GM10248 (cell line): ENCODE measurements at regions not wholly inside any gene's neighbourhood (a gene's known extent, or its start where the extent isn't known, plus 50 kb on each side); places are given as distances from the start of the nearest gene placed in this dataset.

Source experiments
- CTCF ChIA-PET: fragments of 300-600 bp; sonication (Branson Sonifier 250); formaldehyde crosslinking; extraction: SDS; loops from one replicate; lab custom pipeline; 2021; ENCODE audit warnings: antibody characterized with exemption; lab: Yijun Ruan, JAX
- POLR2A ChIA-PET: fragments of 350-650 bp; sonication (Branson Sonifier 250); formaldehyde crosslinking; extraction: SDS; loops from one replicate; lab custom pipeline; 2020; ENCODE audit warnings: antibody characterized with exemption; lab: Yijun Ruan, JAX
- DNase-seq: peaks from one replicate; pipeline ENCODE4 v3.0.0; 2012; ENCODE audit errors: extremely low spot score
- TF ChIP-seq, protein P1 (sequence below): IDR thresholded peaks from 2 replicates; pipeline ENCODE4 v1.5.1; 2012; ENCODE audit warnings: mild to moderate bottlenecking, low read depth; ENCODE audit errors: extremely low read depth, missing control alignments, control extremely low read depth

DNA sequence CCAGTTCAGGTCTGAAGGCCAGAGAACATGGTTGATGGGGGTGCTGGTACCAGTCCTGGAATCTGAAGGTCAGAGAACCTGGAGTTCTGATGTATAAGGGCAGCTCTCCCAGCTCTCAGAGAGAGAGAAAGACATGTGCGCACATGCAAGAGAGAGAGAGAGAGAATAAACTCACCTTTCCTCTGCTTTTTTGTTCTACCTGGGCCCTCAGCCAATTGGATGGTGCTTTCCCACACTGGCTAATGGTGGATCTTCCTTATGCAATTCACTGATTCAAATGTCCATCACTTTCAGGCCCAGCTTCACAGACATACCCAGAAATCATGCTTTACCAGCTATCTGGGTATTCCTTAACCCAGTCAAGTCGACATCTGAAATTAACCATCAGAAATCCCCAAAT lies 377.7 kb upstream of the MEX3C start:
- ChIA-PET POLR2A (no interaction called here), CTCF (no interaction called here)
- DNase-seq = no peak
- TF ChIP-seq, protein P1, sequence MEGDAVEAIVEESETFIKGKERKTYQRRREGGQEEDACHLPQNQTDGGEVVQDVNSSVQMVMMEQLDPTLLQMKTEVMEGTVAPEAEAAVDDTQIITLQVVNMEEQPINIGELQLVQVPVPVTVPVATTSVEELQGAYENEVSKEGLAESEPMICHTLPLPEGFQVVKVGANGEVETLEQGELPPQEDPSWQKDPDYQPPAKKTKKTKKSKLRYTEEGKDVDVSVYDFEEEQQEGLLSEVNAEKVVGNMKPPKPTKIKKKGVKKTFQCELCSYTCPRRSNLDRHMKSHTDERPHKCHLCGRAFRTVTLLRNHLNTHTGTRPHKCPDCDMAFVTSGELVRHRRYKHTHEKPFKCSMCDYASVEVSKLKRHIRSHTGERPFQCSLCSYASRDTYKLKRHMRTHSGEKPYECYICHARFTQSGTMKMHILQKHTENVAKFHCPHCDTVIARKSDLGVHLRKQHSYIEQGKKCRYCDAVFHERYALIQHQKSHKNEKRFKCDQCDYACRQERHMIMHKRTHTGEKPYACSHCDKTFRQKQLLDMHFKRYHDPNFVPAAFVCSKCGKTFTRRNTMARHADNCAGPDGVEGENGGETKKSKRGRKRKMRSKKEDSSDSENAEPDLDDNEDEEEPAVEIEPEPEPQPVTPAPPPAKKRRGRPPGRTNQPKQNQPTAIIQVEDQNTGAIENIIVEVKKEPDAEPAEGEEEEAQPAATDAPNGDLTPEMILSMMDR = no peak

GRCh38 chr18:51578406-51578980 lies 381.0 kb upstream of the MEX3C start:
- TF ChIP-seq, protein P1 = no peak
- ChIA-PET CTCF (no interaction called here), POLR2A (no interaction called here)
- DNase-seq = no peak

- TF ChIP-seq, protein P1 = no peak
- POLR2A ChIA-PET = no interaction called here
- no peak for DNase-seq
- CTCF ChIA-PET = no interaction called here
These were observed 383.1 kb upstream of the MEX3C start for GRCh38 chr18:51580580-51580979.

DNA sequence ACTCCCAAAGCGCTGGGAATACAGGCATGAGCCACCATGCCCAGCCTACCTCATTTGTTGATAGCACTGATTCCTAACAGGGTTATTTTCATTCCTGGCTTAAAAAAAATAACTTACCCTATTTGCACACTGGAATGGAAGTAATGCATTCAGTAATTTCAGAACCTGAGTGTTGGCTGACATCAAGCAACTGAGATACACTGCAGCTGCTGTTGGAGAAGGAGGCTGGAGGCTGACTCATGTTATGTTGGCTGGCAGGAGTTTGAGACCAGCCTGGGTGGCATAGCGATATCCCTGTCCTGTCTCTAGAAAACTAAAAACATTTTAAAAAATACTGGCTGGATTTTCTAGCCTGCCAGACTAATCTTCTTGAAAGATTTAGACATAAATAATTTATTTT lies 385.1 kb upstream of the MEX3C start:
- TF ChIP-seq, protein P1 = no peak
- no peak for DNase-seq
- ChIA-PET POLR2A (no interaction called here), CTCF (no interaction called here)

- CTCF ChIA-PET = interaction anchor here (1.0 kb wide), 1 partner anchor 478 kb away, joined by 3 read pairs; no protein-coding TSS in a partner anchor
- TF ChIP-seq, protein P1 = no peak
- POLR2A ChIA-PET = no interaction called here
- no peak for DNase-seq
These were observed 391.1 kb upstream of the MEX3C start for GRCh38 chr18:51588616-51589015.

DNA sequence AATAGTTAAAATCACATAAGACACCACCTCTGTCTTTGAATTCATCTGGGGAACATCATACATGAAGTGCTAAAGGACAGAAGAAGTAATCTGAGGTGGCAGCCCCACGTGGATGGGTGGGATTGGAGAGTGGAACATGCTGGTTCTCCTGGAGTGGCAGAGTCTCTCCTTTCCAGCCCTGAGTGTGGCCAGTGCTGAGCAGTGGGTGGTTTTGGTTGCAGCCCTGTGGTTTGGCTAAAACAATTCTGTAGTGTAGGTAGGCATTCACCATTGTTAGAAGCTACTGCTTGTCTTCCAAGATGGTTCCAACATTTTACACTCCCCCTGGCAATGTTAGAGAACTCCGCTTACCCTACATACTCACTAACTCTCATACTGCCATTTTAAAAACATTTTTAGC lies 396.4 kb upstream of the MEX3C start:
- no peak for DNase-seq
- POLR2A ChIA-PET = no interaction called here
- CTCF ChIA-PET = no interaction called here
- TF ChIP-seq, protein P1 = no peak
